MCF 10A (cell line): ENCODE measurements at regions not wholly inside any gene's neighbourhood (a gene's known extent, or its start where the extent isn't known, plus 50 kb on each side); places are given as distances from the start of the nearest gene placed in this dataset.

Source experiments
- BruUV-seq: library from RNA; stranded (reverse); fragments of 400-500 nt; replicated peaks from 2 replicates; lab custom pipeline; 2021; lab: Mats Ljungman, UMichigan
- CTCF ChIA-PET: fragments of 300-600 bp; sonication (Branson Sonifier 250); formaldehyde crosslinking; extraction: SDS; loops from one replicate; lab custom pipeline; 2021; ENCODE audit warnings: antibody characterized with exemption, inconsistent platforms; lab: Yijun Ruan, JAX
- POLR2A ChIA-PET: fragments of 300-600, 350-650 bp; sonication (Branson Sonifier 250); formaldehyde crosslinking; extraction: SDS; loops from one replicate; lab custom pipeline; 2020; ENCODE audit warnings: antibody characterized with exemption, inconsistent platforms; lab: Yijun Ruan, JAX
- DNase-seq: peaks from one replicate; pipeline ENCODE4 v3.0.0-alpha.2; 2018; ENCODE audit not compliant: unreplicated experiment
- H3K27ac Mint-ChIP-seq: one replicate; pipeline ENCODE4 v1.8.0; 2022; ENCODE audit warnings: mild to moderate bottlenecking, low read depth, mixed read lengths; ENCODE audit not compliant: unreplicated experiment
- H3K27me3 Mint-ChIP-seq: one replicate; pipeline ENCODE4 v1.8.0; 2022; ENCODE audit warnings: mixed read lengths; ENCODE audit not compliant: insufficient read depth, unreplicated experiment
- H3K36me3 Mint-ChIP-seq: one replicate; pipeline ENCODE4 v1.8.0; 2022; ENCODE audit warnings: mild to moderate bottlenecking, moderate library complexity, mixed read lengths; ENCODE audit not compliant: insufficient read depth, unreplicated experiment
- H3K4me1 Mint-ChIP-seq: one replicate; pipeline ENCODE4 v1.8.0; 2022; ENCODE audit warnings: mixed read lengths; ENCODE audit not compliant: insufficient read depth, unreplicated experiment
- H3K4me3 Mint-ChIP-seq: one replicate; pipeline ENCODE4 v1.8.0; 2022; ENCODE audit warnings: mild to moderate bottlenecking, moderate library complexity, mixed read lengths; ENCODE audit not compliant: unreplicated experiment
- H3K9me3 Mint-ChIP-seq: one replicate; pipeline ENCODE4 v1.8.0; 2022; ENCODE audit warnings: mixed read lengths; ENCODE audit not compliant: unreplicated experiment
- intact Hi-C: fragments of 100-400 bp; cut with micrococcal nuclease; formaldehyde crosslinking; loops from 2 replicates; pipeline ENCODE4 v1.14.1; 2022
- TF ChIP-seq, protein P1 (sequence below): fragments of 200-600 bp; IDR thresholded peaks from one replicate; pipeline ENCODE4 v1.8.0; 2022; ENCODE audit warnings: antibody characterized with exemption, mild to moderate bottlenecking; ENCODE audit not compliant: unreplicated experiment

DNA sequence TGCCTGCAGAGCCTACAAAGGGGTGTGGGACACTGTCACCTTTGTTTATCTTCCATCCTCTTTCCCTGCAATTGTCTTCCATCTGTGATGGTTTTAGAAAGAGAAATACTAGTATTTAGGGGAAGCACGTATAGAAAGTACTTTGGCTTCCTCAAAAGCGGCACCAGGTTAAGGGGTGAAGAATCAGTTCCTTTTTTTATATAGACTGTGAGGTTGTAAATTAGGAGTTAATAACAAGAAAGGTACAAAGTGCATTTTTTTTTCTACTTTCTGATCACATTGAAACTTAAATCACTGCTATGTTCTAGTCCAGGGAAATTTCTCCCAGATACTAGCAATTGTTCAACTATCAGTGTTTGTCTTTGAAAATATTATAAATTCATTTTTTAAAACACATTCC lies 219.3 kb downstream of the CEMIP2 start:
- ChIA-PET POLR2A (no interaction called here), CTCF (interaction anchor here (0.6 kb wide), 1 partner anchor 654 kb away, joined by 3 read pairs; no protein-coding TSS in a partner anchor)
- Mint-ChIP-seq H3K36me3 (no peaks in the 10 kb centered on the region), H3K9me3 (no peaks in the 10 kb centered on the region), H3K4me3 (no peak overlapping the region), H3K27me3 (peaks cover 12% of the 10 kb centered on the region), H3K4me1 (no peaks in the 10 kb centered on the region), H3K27ac (no peak overlapping the region)
- BruUV-seq = no TSS peak
- TF ChIP-seq, protein P1, sequence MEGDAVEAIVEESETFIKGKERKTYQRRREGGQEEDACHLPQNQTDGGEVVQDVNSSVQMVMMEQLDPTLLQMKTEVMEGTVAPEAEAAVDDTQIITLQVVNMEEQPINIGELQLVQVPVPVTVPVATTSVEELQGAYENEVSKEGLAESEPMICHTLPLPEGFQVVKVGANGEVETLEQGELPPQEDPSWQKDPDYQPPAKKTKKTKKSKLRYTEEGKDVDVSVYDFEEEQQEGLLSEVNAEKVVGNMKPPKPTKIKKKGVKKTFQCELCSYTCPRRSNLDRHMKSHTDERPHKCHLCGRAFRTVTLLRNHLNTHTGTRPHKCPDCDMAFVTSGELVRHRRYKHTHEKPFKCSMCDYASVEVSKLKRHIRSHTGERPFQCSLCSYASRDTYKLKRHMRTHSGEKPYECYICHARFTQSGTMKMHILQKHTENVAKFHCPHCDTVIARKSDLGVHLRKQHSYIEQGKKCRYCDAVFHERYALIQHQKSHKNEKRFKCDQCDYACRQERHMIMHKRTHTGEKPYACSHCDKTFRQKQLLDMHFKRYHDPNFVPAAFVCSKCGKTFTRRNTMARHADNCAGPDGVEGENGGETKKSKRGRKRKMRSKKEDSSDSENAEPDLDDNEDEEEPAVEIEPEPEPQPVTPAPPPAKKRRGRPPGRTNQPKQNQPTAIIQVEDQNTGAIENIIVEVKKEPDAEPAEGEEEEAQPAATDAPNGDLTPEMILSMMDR = no peak
- DNase-seq = no peak
- intact Hi-C loops = no loop called here

GRCh38 chr9:71544464-71544863 lies 223.8 kb downstream of the CEMIP2 start:
- TF ChIP-seq, protein P1 = no peak
- Mint-ChIP-seq H3K4me1 (no peaks in the 10 kb centered on the region), H3K27me3 (no peaks in the 10 kb centered on the region), H3K4me3 (no peak overlapping the region), H3K9me3 (no peaks in the 10 kb centered on the region), H3K27ac (no peak overlapping the region), H3K36me3 (no peaks in the 10 kb centered on the region)
- CTCF ChIA-PET = interaction anchor here (0.6 kb wide), 1 partner anchor 23 kb away, joined by 3 read pairs; no protein-coding TSS in a partner anchor
- POLR2A ChIA-PET = no interaction called here
- DNase-seq = no peak
- BruUV-seq = no TSS peak
- intact Hi-C loops = no loop called here

DNA sequence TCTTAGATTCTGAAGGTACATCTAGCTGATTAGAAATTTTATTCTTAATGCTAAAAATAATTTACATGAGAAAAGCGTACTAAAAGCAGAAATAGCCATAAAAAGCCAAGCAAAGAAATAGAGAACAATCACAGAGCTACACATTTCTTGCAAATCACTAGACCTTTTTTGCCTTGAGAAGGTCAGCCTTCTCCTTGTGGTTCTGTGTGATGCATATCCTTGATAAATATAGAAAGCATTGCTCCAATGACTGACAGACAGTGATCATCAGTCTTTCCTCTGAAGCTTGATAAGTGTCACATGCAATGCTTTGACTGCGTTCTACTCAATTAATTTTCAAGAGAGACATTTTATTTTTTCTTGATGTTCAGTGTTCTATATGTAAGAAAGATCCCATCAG lies 226.9 kb downstream of the CEMIP2 start:
- no peaks in the 10 kb centered on the region for H3K4me1 Mint-ChIP-seq
- no peak overlapping the region for H3K27ac Mint-ChIP-seq
- intact Hi-C loops = no loop called here
- H3K9me3 Mint-ChIP-seq = no peaks in the 10 kb centered on the region
- ChIA-PET CTCF (interaction anchor here (0.5 kb wide), 1 partner anchor 1492 kb away, joined by 3 read pairs; no protein-coding TSS in a partner anchor), POLR2A (interaction anchor here (1.2 kb wide), 1 partner anchor 9 kb away, joined by 3 read pairs; no protein-coding TSS in a partner anchor)
- H3K27me3 Mint-ChIP-seq = no peaks in the 10 kb centered on the region
- no TSS peak for BruUV-seq
- no peak for DNase-seq
- H3K4me3 Mint-ChIP-seq = no peak overlapping the region
- TF ChIP-seq, protein P1 = no peak
- H3K36me3 Mint-ChIP-seq = no peaks in the 10 kb centered on the region

DNA sequence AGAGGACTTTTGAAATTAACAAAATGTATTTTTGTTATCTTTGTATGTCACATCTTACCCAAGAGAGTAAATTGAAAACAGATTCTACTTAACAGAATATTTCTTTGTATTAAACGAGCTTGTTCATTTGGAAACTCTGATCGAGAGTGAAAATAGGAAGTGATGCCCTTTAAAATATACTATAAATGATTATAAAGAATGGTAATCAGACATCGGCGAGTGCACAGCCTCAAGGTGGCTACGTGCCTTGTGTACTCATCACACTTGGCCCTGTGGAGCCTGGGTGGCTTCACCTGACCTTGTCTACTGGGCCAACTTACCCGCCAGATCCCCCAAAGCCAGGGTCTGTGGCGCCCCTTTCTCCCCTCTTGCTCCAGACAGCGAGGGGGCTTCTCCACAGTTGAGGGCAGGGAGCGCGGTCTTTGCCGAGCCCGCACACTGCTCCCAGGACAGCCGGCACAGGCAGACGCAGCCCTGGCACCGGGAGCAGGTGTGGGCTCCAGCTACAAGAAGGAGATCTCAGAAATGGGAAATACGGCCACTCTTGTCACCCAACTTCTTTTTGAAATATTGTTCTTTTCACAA lies 243.2 kb downstream of the CEMIP2 start:
- POLR2A ChIA-PET = no interaction called here
- Mint-ChIP-seq H3K27ac (no peak overlapping the region), H3K4me3 (no peak overlapping the region), H3K9me3 (no peaks in the 10 kb centered on the region), H3K27me3 (no peaks in the 10 kb centered on the region), H3K4me1 (no peaks in the 10 kb centered on the region), H3K36me3 (no peaks in the 10 kb centered on the region)
- DNase-seq = no peak
- BruUV-seq = no TSS peak
- TF ChIP-seq, protein P1 = no peak
- CTCF ChIA-PET = interaction anchor here (0.6 kb wide), 1 partner anchor 21 kb away, joined by 3 read pairs; no protein-coding TSS in a partner anchor
- intact Hi-C loops = no loop called here
